ENCODE measurements at regions not wholly inside any gene's neighbourhood (a gene's known extent, or its start where the extent isn't known, plus 50 kb on each side); places are given as distances from the start of the nearest gene placed in this dataset.

- no peak for TF ChIP-seq POLR2AphosphoS5 (IDR thresholded peaks at IDR 0.05; ENCODE audit: low read depth, low read length)
- no peak for TF ChIP-seq POLR2A (IDR thresholded peaks at IDR 0.05; ENCODE audit: low read depth, low read length)
- TF ChIP-seq TAF1 (IDR thresholded peaks at IDR 0.05; ENCODE audit: borderline replicate concordance, low read depth, low read length), result no peak
Observed at GRCh38 chr4:36006226-36006625, 238.1 kb downstream of the ARAP2 start.
